Suppressor macrophage (primary cell): ENCODE measurements at regions not wholly inside any gene's neighbourhood (a gene's known extent, or its start where the extent isn't known, plus 50 kb on each side); places are given as distances from the start of the nearest gene placed in this dataset.
A peak's percentile ranks its signal among the peaks of the same experiment; 100 is the strongest.
"Not testable (repeated sequence)": the region's sequence is repeated elsewhere in the genome, so short reads cannot be mapped to it uniquely, and the experiment has no call there.

ENCODE experiments used
- DNase-seq, 4 experiments: peaks; one replicate each; pipeline ENCODE4 v3.0.0-alpha.2; 2020 to 2022

GRCh38 chr1:221204055-221204833 is 325.0 kb downstream of the HLX start:
- no peak for DNase-seq

DNA sequence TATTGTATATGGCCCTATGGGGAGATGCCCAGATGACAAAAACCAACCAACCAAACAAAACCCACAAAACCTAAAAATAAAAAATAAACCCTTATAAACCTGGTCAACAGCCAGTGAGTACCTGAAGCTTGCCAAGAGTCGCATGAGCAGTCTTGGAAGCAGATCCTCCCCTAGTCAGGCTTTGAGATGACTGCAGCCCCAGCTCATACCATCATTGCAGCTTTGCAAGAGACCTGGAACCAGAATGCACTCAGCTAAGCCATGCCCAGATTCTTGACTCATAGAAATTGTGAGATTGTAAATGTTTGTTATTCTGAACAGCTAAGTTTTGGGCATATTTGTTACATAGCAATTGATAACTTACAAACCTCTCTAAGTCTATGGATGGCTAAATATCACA is 326.8 kb downstream of the HLX start:
- DNase-seq = no peak

DNA sequence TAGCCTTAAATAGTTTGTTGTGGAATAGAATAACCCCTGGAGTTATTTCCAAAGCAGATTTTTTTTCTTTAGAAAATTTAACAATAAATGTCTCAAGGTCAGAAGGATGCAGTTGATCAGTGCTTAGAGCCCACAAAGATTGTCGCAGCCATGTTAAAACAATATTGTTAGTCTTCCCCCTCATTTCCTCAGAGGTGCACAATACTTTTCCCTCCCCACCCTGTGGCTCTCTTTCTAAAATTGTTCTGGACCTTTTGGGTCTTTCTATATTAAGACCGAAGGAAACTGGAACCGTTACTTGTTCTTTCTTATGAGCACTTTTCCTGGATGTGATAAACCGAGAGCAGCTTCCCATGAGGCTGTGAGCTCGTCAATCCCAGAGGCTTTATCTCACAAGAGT is 333.7 kb downstream of the HLX start:
- no peak for DNase-seq

- no peak for DNase-seq
These were observed 337.8 kb downstream of the HLX start for GRCh38 chr1:221217029-221217428.

- DNase-seq = no peak
These were observed 344.0 kb downstream of the HLX start for GRCh38 chr1:221223281-221223680.

DNA sequence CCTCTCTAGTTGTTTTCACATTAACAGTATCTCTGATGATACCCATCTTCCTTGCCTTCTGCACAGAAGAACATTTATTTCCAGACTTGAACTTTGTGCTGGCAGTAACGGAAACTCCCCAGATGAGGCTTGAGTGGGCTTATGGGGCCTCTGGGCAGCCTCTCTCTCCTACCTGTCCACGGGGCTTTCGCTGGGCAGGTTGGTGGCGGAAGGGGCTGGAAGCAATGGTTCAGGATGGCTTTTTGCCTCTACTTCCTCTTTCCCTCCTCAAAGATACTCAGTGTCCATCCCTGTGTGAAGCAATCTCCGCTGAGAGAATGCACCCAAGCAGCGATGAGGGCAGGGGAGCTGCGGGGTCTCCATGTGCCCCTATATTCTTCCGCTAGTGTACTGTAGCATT is 348.2 kb downstream of the HLX start:
- DNase-seq = no peak

DNA sequence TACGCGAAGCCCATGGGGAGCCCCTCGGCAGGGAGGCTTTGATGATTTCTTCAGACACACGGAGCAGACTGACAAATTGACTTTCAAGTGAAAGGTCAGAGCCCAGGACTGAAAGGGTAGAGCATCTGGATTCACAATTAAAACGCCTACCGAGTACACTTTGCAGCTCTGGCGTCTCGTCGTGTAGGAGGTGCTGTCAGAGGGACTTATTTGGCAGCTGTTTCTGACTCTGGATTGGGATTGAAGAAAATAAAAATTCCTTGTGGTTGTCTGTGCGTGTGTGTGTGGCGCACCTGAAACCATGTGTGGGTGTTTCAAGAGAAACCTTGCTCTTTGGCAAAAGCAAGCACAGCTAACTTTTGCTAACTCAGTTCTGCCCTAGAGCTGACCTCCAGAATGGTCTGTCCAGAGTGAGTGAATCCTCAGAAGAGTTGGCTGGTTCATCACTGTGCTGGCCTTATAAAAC is 348.7 kb downstream of the HLX start:
- DNase-seq = no peak

- no peak for DNase-seq
These were observed 349.4 kb downstream of the HLX start for GRCh38 chr1:221228594-221228993.

DNA sequence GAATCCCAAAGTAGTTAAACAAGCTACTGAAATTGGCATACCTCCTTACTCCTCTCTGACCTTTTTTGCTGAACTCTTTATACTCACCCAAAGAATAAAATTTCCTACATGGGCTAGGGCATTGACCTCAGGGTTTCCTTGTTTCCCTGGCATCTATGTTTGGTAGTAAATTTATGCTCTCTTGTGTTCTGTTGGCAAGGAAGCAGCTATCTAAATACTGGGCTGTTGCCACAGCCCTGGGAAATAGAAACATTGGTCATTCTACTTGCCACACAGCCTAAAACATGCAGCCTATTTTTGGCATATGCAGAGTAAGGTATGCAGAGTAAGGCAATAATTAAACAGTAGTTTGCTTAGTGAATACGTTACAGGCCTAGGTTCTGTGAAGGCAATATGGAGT is 351.4 kb downstream of the HLX start:
- no peak for DNase-seq

DNA sequence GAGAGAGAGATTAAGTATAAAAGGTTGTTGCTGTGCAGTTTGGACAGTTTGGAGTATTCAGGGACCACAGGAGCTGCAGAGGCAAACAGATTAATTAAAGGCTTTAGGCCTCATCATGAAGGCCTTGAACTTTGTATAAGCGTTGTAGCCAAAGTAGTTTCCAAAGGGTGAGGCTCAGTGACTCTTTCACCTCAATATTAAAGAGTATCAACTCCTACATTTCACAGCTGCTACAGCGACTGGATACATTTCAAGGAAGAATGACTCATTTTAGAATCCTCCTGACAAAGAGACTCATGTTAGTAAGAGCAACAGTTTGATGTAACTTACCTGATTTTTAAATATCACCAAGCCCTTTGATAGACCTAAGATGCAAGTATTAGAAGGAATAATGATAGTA is 355.5 kb downstream of the HLX start:
- no peak for DNase-seq

- DNase-seq = no peak
These were observed 358.3 kb downstream of the HLX start for GRCh38 chr1:221237587-221237986.

GRCh38 chr1:221239181-221239580 is 359.9 kb downstream of the HLX start:
- no peak for DNase-seq

- DNase-seq = no peak
These were observed 360.5 kb downstream of the HLX start for GRCh38 chr1:221239792-221240191.

GRCh38 chr1:221240690-221241089 is 361.4 kb downstream of the HLX start:
- DNase-seq = no peak

DNA sequence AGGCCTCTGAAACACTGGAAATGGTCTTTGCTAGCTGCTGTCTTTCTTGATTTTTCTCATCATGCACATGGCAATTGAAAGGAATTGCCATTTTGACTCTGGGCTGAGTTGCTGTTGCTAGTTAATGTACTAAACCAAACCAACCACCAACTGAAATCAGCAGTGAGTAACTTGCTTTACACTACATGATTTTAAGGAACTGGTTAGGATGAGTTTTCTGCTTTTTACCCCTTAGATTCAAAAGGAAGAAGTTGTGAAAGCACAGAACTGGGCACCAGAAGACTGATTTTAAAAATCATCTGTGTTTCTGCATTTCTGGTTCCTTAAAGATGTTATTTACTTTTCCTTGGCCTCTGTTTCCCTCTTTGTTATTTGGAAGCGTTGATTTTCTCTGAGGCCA is 361.9 kb downstream of the HLX start:
- peak; percentile 20 to 66 (median 50) for DNase-seq

DNA sequence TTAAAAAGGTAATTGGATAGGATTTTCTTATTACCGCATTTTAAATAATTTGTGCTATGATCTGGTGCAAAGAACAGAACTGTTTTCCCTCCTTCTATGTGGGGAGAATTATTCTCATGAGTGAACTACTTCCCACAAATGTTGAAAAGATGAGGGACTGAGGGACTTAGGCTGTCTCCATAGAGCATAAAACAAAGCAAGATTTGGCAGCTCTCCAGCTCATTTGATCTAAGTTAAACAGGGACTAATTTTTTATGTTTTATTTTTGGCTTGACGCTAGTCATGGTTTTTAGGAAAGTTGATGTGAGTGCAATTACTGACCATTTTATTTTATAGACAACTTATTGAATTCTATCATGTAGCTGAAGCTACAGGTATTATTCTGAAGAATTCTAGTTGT is 362.3 kb downstream of the HLX start:
- DNase-seq = peak in 1 of 4 experiments; percentile 9

GRCh38 chr1:221246067-221246466 is 366.8 kb downstream of the HLX start:
- no peak for DNase-seq

DNA sequence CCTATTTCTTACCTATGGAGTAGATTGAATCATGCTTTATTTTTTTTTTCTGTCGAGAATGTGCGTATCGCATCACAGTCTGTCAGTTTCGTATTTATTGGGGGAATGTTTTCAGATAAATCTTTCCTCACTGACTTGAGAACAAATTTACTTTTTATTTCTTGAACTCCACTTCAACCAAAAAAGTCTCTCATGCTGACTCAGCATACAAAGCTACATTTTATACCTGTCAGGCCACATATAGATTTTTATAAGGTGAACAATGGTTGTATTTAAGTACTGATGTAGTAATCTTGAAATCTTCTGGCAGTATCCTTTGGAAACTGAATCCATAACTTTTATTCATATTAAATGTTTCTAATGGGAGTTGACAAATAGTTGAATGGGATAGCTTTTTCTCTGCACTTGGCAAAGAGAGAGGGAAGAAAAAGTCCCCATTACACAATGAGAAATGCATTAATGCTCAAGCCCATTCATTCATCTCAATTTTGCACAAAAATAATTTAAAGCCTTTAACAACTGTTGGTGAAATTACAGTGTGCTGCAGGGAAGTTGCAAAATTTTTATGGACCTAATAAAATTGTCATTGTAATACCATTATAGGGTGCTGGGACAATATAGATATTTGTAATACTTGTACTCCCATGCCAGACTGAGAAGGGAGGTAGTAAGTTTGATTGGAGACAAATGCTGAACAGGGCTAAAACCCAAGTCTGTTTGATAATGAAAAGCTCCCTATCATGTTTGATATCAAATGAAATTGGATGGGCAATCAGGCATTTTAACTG is 367.6 kb downstream of the HLX start:
- no peak for DNase-seq

DNA sequence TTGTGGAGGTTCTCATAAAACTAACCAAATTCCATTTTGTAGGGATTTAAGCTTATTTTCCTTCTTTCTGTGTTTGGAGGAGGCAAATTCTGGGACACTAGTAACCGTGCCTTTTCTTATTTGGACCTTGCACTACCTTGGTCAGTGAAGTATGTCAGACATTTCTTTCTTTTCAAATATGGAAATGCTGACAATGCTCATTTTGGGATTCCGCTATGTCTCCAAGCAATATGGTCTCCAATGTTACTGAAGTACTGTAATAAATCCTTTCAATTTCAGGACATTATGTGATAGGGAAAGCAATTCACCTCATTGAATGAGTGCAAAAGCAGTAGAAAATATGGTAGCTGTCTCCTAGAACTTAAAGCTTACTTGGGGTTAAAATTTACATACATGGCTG is 372.3 kb downstream of the HLX start:
- no peak for DNase-seq

DNA sequence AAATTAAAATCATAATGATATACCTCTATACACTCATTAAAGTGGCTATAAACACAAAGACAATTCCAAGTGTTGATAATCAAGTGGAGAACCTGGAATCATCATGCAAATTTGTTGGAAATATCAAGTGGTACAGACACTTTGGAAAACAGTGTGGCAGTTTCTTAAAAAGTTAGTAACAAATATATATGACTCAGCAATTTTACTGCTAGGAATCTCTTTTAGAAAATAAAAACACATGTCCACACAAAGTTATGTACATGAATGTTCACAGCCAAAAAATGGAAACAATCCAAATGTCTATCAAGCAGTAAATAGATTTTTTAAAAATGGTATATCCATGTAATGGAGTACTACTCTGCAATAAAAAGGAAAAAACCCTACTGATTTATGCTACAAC is 375.6 kb downstream of the HLX start:
- no peak for DNase-seq

DNA sequence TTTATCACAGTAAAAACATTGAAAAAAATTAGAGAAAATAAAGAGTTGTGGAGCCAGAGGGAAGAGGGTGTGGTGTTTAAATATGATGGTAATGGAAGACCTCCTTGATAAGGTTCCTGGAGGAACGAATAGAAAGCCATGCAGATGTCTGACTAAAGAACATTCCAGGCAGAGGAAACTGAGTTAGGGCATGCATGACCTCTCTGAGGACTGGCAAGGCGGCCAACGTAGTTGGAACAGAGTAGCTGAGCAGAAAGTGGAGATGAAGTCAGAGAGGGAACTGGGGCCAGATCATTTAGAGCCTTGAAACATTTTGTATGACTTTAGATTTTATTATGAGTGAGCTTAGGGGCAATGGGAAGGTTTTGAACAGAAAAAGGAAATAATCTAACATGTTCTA is 377.5 kb downstream of the HLX start:
- DNase-seq = no peak

DNA sequence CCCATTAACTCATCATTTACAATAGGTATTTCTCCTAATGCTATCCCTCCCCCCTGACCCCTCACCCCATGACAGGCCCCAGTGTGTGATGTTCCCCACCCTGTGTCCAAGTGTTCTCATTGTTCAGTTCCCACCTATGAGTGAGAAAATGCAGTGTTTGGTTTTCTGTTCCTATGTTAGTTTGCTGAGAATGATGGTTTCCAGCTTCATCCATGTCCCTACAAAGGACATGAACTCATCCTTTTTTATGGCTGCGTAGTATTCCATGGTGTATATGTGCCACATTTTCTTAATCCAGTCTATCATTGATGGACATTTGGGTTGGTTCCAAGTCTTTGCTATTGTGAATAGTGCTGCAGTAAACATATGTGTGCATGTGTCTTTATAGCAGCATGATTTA is 378.3 kb downstream of the HLX start:
- not testable (repeated sequence) for DNase-seq

DNA sequence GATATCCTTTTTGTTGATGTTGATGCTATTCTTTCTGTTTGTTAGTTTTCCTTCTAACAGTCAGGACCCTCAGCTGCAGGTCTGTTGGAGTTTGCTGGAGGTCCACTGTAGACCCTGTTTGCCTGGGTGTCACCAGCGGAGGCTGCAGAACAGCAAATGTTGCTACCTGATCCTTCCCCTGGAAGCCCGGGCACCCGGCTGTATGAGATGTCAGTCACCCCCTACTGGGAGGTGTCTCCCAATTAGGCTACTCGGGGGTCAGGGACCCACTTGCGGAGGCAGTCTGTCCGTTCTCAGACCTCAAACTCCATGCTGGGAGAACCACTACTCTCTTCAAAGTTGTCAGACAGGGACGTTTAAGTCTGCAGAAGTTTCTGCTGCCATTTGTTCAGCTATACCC is 383.4 kb downstream of the HLX start:
- not testable (repeated sequence) for DNase-seq
